ENCODE measurements at regions not wholly inside any gene's neighbourhood (a gene's known extent, or its start where the extent isn't known, plus 50 kb on each side); places are given as distances from the start of the nearest gene placed in this dataset.
A peak's percentile ranks its signal among the peaks of the same experiment; 100 is the strongest.
"Not testable (repeated sequence)": the region's sequence is repeated elsewhere in the genome, so short reads cannot be mapped to it uniquely, and the experiment has no call there.

DNA sequence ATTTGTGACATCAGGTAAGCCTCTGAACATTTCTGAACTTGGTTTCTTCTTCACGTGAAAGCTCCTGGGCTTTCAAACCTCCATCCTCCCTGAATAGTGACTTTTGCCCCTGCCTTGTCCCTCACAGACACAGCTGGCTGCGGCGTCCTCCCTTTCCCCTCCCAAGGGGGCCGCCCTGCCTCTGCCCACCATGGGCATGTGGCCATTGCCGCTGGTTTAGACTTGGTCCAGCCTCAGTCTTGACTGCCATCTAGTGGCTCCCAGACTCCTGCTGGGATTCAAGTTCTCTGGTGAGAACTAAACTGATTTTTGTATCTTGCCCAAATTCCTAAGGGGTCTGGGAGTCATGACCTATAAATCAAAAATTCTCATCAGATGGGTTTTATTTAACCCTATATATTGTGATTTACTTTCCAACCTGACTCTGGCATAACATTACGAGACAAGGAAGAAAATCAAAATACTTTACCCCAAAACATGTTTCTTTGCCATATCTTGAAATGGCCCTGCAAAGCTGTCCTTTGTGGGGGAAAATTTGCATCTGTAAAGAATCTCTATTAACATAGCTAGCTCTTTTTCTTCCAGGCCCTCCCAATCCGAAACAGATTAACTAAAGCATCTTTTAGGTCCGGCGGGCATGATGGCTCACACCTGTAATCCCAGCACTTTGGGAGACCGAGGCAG lies 73.9 kb upstream of the SEC14L1 start:
- DNase-seq (peak; percentile 67), ATAC-seq (peak; percentile 66)
- intact Hi-C loops (cut with DNase I, micrococcal nuclease): loop anchor here in 1 of 2 experiments (1.0 kb wide), 1 partner anchor 199 kb away; the partner anchor contains the start of gene MGAT5B
- H3K27ac Mint-ChIP-seq; H3K4me3 Mint-ChIP-seq; H3K9me3 Mint-ChIP-seq (ENCODE audit: low read depth); H3K27me3 Mint-ChIP-seq; POLR2A ChIA-PET; H3K36me3 Mint-ChIP-seq (ENCODE audit: low read depth); H3K4me1 Mint-ChIP-seq: not testable (repeated sequence)
- CTCF ChIA-PET: interaction anchor here (0.6 to 3.5 kb wide), 10 partner anchors 9 to 199 kb away, joined by 3 to 16 read pairs (median 3); partner anchors contain the start of gene MGAT5B

- ATAC-seq: no peak
- intact Hi-C loops (cut with DNase I, micrococcal nuclease): no loop called here
- Mint-ChIP-seq H3K36me3 (ENCODE audit: low read depth) (no peaks in the 10 kb centered on the region), H3K4me1 (no peaks in the 10 kb centered on the region), H3K27me3 (peaks cover 11% of the 10 kb centered on the region), H3K9me3 (ENCODE audit: low read depth) (no peaks in the 10 kb centered on the region), H3K27ac (no peak overlapping the region), H3K4me3 (no peak overlapping the region)
- ChIA-PET CTCF (interaction anchor here (0.6 to 1.4 kb wide), 4 partner anchors 13 to 258 kb away, joined by 3 to 8 read pairs (median 3); no protein-coding TSS in a partner anchor), POLR2A (no interaction called here)
- no peak for DNase-seq
Measured at GRCh38 chr17:77068915-77069314, 71.9 kb upstream of the SEC14L1 start.

GRCh38 chr17:77070888-77071279 lies 69.9 kb upstream of the SEC14L1 start:
- Mint-ChIP-seq H3K4me1 (no peaks in the 10 kb centered on the region), H3K9me3 (ENCODE audit: low read depth) (no peaks in the 10 kb centered on the region), H3K36me3 (ENCODE audit: low read depth) (no peaks in the 10 kb centered on the region), H3K27ac (no peak overlapping the region), H3K4me3 (no peak overlapping the region), H3K27me3 (peaks cover 15% of the 10 kb centered on the region)
- POLR2A ChIA-PET: no interaction called here
- CTCF ChIA-PET: interaction anchor here (0.7 to 0.9 kb wide), 2 partner anchors 10 to 16 kb away, joined by 3 to 4 read pairs; no protein-coding TSS in a partner anchor
- intact Hi-C loops (cut with DNase I, micrococcal nuclease): no loop called here
- ATAC-seq: no peak
- DNase-seq: no peak

DNA sequence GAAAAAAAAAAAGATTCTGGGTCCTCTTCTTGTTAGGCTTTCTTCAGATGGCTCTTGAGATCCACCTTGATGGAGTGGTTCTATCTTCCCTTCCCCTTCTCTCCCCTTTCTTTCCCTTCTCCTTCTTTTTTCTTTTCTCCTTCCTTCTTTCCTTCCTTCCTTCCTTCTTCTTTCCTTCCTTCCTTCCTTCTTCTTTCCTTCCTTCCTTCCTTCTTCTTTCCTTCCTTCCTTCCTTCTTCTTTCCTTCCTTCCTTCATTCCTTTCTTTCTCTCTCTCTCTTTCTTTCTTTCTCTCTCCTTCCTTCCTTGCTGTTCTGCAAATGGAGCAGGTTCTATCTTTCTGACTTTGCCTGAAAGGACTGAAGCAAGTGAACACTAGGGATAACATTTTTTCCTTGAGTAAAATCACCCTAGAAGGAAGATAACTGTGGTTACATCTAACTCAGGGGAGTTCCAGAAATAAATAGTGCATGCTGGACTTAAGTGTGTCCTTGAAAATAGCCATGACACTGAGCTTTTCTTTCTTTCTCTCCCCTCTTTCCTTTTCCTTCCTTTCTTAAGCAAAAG lies 68.8 kb upstream of the SEC14L1 start:
- ChIA-PET CTCF (no interaction called here), POLR2A (no interaction called here)
- no peaks in the 10 kb centered on the region for H3K4me1 Mint-ChIP-seq
- ATAC-seq (no peak), DNase-seq (no peak)
- H3K27me3 Mint-ChIP-seq: peaks cover 13% of the 10 kb centered on the region
- H3K27ac Mint-ChIP-seq: no peak overlapping the region
- intact Hi-C loops (cut with DNase I, micrococcal nuclease): no loop called here
- no peak overlapping the region for H3K4me3 Mint-ChIP-seq
- no peaks in the 10 kb centered on the region for H3K36me3 Mint-ChIP-seq (ENCODE audit: low read depth)
- H3K9me3 Mint-ChIP-seq (ENCODE audit: low read depth): no peaks in the 10 kb centered on the region

- H3K27ac Mint-ChIP-seq: no peak overlapping the region
- ChIA-PET CTCF (no interaction called here), POLR2A (no interaction called here)
- H3K4me3 Mint-ChIP-seq: no peak overlapping the region
- no peaks in the 10 kb centered on the region for H3K36me3 Mint-ChIP-seq (ENCODE audit: low read depth)
- peaks cover 13% of the 10 kb centered on the region for H3K27me3 Mint-ChIP-seq
- ATAC-seq: no peak
- intact Hi-C loops (cut with DNase I, micrococcal nuclease): no loop called here
- no peak for DNase-seq
- H3K4me1 Mint-ChIP-seq: no peaks in the 10 kb centered on the region
- no peaks in the 10 kb centered on the region for H3K9me3 Mint-ChIP-seq (ENCODE audit: low read depth)
Measured at GRCh38 chr17:77072670-77073069, 68.1 kb upstream of the SEC14L1 start.

GRCh38 chr17:77074681-77075080 lies 66.1 kb upstream of the SEC14L1 start:
- H3K36me3 Mint-ChIP-seq (ENCODE audit: low read depth): no peaks in the 10 kb centered on the region
- H3K4me3 Mint-ChIP-seq: no peak overlapping the region
- no peak for ATAC-seq
- intact Hi-C loops (cut with DNase I, micrococcal nuclease): no loop called here
- H3K27ac Mint-ChIP-seq: no peak overlapping the region
- H3K4me1 Mint-ChIP-seq: no peaks in the 10 kb centered on the region
- no peaks in the 10 kb centered on the region for H3K9me3 Mint-ChIP-seq (ENCODE audit: low read depth)
- peaks cover 11% of the 10 kb centered on the region for H3K27me3 Mint-ChIP-seq
- CTCF ChIA-PET: interaction anchor here (0.6 to 0.9 kb wide), 3 partner anchors 14 to 161 kb away, joined by 3 to 5 read pairs (median 3); no protein-coding TSS in a partner anchor
- DNase-seq: no peak
- POLR2A ChIA-PET: no interaction called here

GRCh38 chr17:77076124-77076830 lies 64.5 kb upstream of the SEC14L1 start:
- no peaks in the 10 kb centered on the region for H3K4me1 Mint-ChIP-seq
- DNase-seq (no peak), ATAC-seq (no peak)
- intact Hi-C loops (cut with DNase I, micrococcal nuclease): no loop called here
- no peaks in the 10 kb centered on the region for H3K9me3 Mint-ChIP-seq (ENCODE audit: low read depth)
- no peak overlapping the region for H3K4me3 Mint-ChIP-seq
- H3K36me3 Mint-ChIP-seq (ENCODE audit: low read depth): no peaks in the 10 kb centered on the region
- H3K27me3 Mint-ChIP-seq: peaks cover 12% of the 10 kb centered on the region
- ChIA-PET POLR2A (no interaction called here), CTCF (interaction anchor here (0.5 kb wide), 1 partner anchor 452 kb away, joined by 3 read pairs; no protein-coding TSS in a partner anchor)
- no peak overlapping the region for H3K27ac Mint-ChIP-seq

DNA sequence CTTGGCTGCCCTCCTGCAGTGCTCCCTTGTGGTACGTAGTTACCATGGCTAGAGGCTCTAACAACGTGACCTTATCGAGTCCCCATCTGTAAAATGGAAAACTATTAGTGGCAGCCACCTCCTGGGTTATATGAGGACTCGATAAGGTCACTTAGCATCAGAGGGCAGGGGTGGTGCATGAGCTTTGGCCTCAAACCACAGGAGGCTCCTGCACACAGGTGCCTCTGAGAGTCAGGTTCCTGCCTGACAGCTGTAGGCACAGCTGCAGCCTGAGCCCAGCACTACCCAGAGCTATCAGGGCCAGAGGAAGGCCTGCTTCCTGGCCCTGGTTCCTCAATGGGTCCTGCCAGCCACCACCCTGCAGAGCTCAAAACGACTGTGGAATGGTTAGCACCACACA lies 57.2 kb upstream of the SEC14L1 start:
- ATAC-seq (no peak), DNase-seq (no peak)
- H3K9me3 Mint-ChIP-seq (ENCODE audit: low read depth): no peaks in the 10 kb centered on the region
- no peak overlapping the region for H3K27ac Mint-ChIP-seq
- H3K4me3 Mint-ChIP-seq: no peak overlapping the region
- peaks cover 20% of the 10 kb centered on the region for H3K4me1 Mint-ChIP-seq
- POLR2A ChIA-PET: no interaction called here
- CTCF ChIA-PET: interaction anchor here (1.3 kb wide), 1 partner anchor 29 kb away, joined by 4 read pairs; no protein-coding TSS in a partner anchor
- peaks cover 2% of the 10 kb centered on the region for H3K27me3 Mint-ChIP-seq
- intact Hi-C loops (cut with DNase I, micrococcal nuclease): no loop called here
- peaks cover 1% of the 10 kb centered on the region for H3K36me3 Mint-ChIP-seq (ENCODE audit: low read depth)

DNA sequence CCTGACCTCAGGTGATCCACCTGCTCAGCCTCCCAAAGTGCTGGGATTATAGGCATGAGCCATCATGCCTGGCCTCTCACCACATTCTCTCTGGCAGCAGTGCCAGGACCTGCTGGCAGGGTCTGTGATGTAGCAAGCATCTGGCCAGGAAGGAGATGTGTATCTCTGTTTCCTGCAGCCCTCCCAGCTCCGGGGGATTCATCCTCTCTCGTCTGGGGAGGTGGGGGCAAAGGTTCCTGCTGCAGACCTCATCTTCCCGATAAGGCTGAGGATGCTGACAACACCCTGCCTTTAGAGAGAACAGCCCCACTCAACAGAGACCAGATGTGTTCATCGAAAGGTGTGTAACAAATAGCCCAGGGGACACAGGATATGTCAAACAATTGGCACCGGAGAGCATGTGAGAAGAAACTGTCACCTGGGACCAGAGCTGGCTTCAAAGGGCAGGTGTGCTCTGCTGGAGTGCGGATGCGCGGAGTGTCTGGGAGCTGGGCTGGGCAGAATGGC lies 54.8 kb upstream of the SEC14L1 start:
- ATAC-seq (no peak), DNase-seq (no peak)
- H3K27ac Mint-ChIP-seq: peak overlapping the region; percentile 21
- H3K4me3 Mint-ChIP-seq: peak overlapping the region; percentile 7
- H3K4me1 Mint-ChIP-seq: peaks cover 35% of the 10 kb centered on the region
- H3K36me3 Mint-ChIP-seq (ENCODE audit: low read depth): peaks cover 26% of the 10 kb centered on the region
- POLR2A ChIA-PET: no interaction called here
- intact Hi-C loops (cut with DNase I, micrococcal nuclease): loop anchor here (1.0 to 5.0 kb wide), 4 partner anchors 56 to 366 kb away; partner anchors contain the start of genes MFSD11 (in 1 of the 2), SEC14L1 (in 1 of the 2) and SRSF2 (in 1 of the 2)
- CTCF ChIA-PET: interaction anchor here (0.7 to 4.1 kb wide), 10 partner anchors 13 to 218 kb away, joined by 3 to 17 read pairs (median 4); partner anchors contain the start of genes MGAT5B and SEC14L1
- no peaks in the 10 kb centered on the region for H3K9me3 Mint-ChIP-seq (ENCODE audit: low read depth)
- no peaks in the 10 kb centered on the region for H3K27me3 Mint-ChIP-seq

GRCh38 chr17:77086433-77087010 lies 54.2 kb upstream of the SEC14L1 start:
- peaks cover 31% of the 10 kb centered on the region for H3K36me3 Mint-ChIP-seq (ENCODE audit: low read depth)
- H3K27ac Mint-ChIP-seq: peak overlapping the region; percentile 21
- ATAC-seq (peak; percentile 65), DNase-seq (peak; percentile 91)
- ChIA-PET POLR2A (no interaction called here), CTCF (interaction anchor here (0.7 to 4.1 kb wide), 15 partner anchors 13 to 219 kb away, joined by 3 to 17 read pairs (median 4); partner anchors contain the start of genes MGAT5B and SEC14L1)
- intact Hi-C loops (cut with DNase I, micrococcal nuclease): loop anchor here (1.0 to 5.0 kb wide), 4 partner anchors 56 to 366 kb away; partner anchors contain the start of genes MFSD11 (in 1 of the 2), SEC14L1 (in 1 of the 2) and SRSF2 (in 1 of the 2)
- peaks cover 38% of the 10 kb centered on the region for H3K4me1 Mint-ChIP-seq
- peak overlapping the region; percentile 7 for H3K4me3 Mint-ChIP-seq
- no peaks in the 10 kb centered on the region for H3K27me3 Mint-ChIP-seq
- no peaks in the 10 kb centered on the region for H3K9me3 Mint-ChIP-seq (ENCODE audit: low read depth)
